Breast epithelium (tissue), 4 donors: ENCODE measurements at regions not wholly inside any gene's neighbourhood (a gene's known extent, or its start where the extent isn't known, plus 50 kb on each side); places are given as distances from the start of the nearest gene placed in this dataset.
A peak's percentile ranks its signal among the peaks of the same experiment; 100 is the strongest.

Source experiments
- DNase-seq, 2 donors: peaks; one replicate each; pipeline ENCODE4 v3.0.0-alpha.2; 2019; ENCODE audit warnings: low spot score in 2 of 2
- H3K27ac ChIP-seq, 2 donors: fragments of 200-600 bp; sonication (generic) in 1 of 2; one replicate each; pipeline ENCODE4 v1.5.1; 2016 to 2019; ENCODE audit warnings: mild to moderate bottlenecking in 1 of 2
- H3K27me3 ChIP-seq, 2 donors: fragments of 200-600 bp; sonication (generic) in 1 of 2; one replicate each; pipeline versions ENCODE4 v1.5.1 to v1.6.0; 2017 to 2019; ENCODE audit warnings: control low read depth in 1 of 2, mild to moderate bottlenecking in 1 of 2
- H3K36me3 ChIP-seq: fragments of 200-600 bp; one replicate; pipeline ENCODE4 v1.5.1; 2019
- H3K4me1 ChIP-seq, 2 donors: fragments of 200-600 bp; sonication (generic); one replicate each; pipeline ENCODE4 v1.5.1; 2016 to 2019; ENCODE audit warnings: control low read depth in 1 of 2
- H3K4me3 ChIP-seq, 3 donors: fragments of 200-600 bp; sonication (generic); 1 replicate in 2 of 3; 2 replicates in 1 of 3; pipeline ENCODE4 v1.5.1; 2016 to 2019; ENCODE audit warnings: mild to moderate bottlenecking in 3 of 3, moderate library complexity in 2 of 3
- H3K9me3 ChIP-seq, 2 donors: fragments of 200-600 bp; sonication (generic) in 1 of 2; one replicate each; pipeline ENCODE4 v1.5.1; 2016 to 2019; ENCODE audit warnings: control low read depth in 1 of 2
- CTCF ChIP-seq, 3 donors: fragments of 450-650 bp; IDR thresholded peaks; one replicate each; pipeline ENCODE4 v1.5.1; 2016 to 2017; ENCODE audit warnings: antibody characterized with exemption in 3 of 3, mild to moderate bottlenecking in 3 of 3, moderate library complexity in 3 of 3
- POLR2A ChIP-seq: fragments of 450-650 bp; IDR thresholded peaks from one replicate; pipeline ENCODE4 v1.6.1; 2016; ENCODE audit warnings: antibody characterized with exemption, mild to moderate bottlenecking, moderate library complexity
- POLR2AphosphoS5 ChIP-seq, 3 donors: sonication (generic); formaldehyde crosslinking; IDR thresholded peaks; one replicate each; pipeline ENCODE4 v1.6.1; 2017; ENCODE audit warnings: antibody characterized with exemption in 3 of 3
- intact Hi-C: fragments of 100-400 bp; cut with DNase I; formaldehyde crosslinking; loops from one replicate; pipeline ENCODE4 v1.15.1; 2023; ENCODE audit warnings: low total_unique reads

- intact Hi-C loops = no loop called here
- no peaks in the 10 kb centered on the region for H3K4me1 ChIP-seq
- no peaks in the 10 kb centered on the region for H3K27me3 ChIP-seq
- no peaks in the 10 kb centered on the region for H3K36me3 ChIP-seq
- DNase-seq = no peak
- TF ChIP-seq POLR2A (no peak), CTCF (IDR thresholded peaks at IDR 0.05) (peak in 1 of 3 donors; percentile 16), POLR2AphosphoS5 (IDR thresholded peaks at IDR 0.05) (no peak)
- no peak overlapping the region for H3K4me3 ChIP-seq
- no peaks in the 10 kb centered on the region for H3K9me3 ChIP-seq
- no peak overlapping the region for H3K27ac ChIP-seq
These were observed 133.0 kb upstream of the GSE1 start for GRCh38 chr16:85479972-85480726.

- no peaks in the 10 kb centered on the region for H3K36me3 ChIP-seq
- H3K27me3 ChIP-seq = no peaks in the 10 kb centered on the region
- no peaks in the 10 kb centered on the region for H3K9me3 ChIP-seq
- no peak for TF ChIP-seq POLR2AphosphoS5 (IDR thresholded peaks at IDR 0.05)
- no peak for TF ChIP-seq POLR2A
- no peak for TF ChIP-seq CTCF (IDR thresholded peaks at IDR 0.05)
- intact Hi-C loops = no loop called here
- DNase-seq = no peak
- no peaks in the 10 kb centered on the region for H3K4me1 ChIP-seq
- H3K27ac ChIP-seq = no peak overlapping the region
- H3K4me3 ChIP-seq = no peak overlapping the region
These were observed 132.4 kb upstream of the GSE1 start for GRCh38 chr16:85480727-85481101.

GRCh38 chr16:85481206-85481605 is 131.9 kb upstream of the GSE1 start:
- no peak for TF ChIP-seq POLR2AphosphoS5 (IDR thresholded peaks at IDR 0.05)
- TF ChIP-seq POLR2A = no peak
- no peak for TF ChIP-seq CTCF (IDR thresholded peaks at IDR 0.05)
- no peak overlapping the region for H3K27ac ChIP-seq
- no peak overlapping the region for H3K4me3 ChIP-seq
- no peaks in the 10 kb centered on the region for H3K36me3 ChIP-seq
- DNase-seq = no peak
- intact Hi-C loops = no loop called here
- no peaks in the 10 kb centered on the region for H3K9me3 ChIP-seq
- H3K27me3 ChIP-seq = no peaks in the 10 kb centered on the region
- H3K4me1 ChIP-seq = no peaks in the 10 kb centered on the region

GRCh38 chr16:85481738-85482137 is 131.4 kb upstream of the GSE1 start:
- no peaks in the 10 kb centered on the region for H3K9me3 ChIP-seq
- H3K36me3 ChIP-seq = no peaks in the 10 kb centered on the region
- H3K27me3 ChIP-seq = no peaks in the 10 kb centered on the region
- TF ChIP-seq POLR2A (no peak), CTCF (IDR thresholded peaks at IDR 0.05) (no peak), POLR2AphosphoS5 (IDR thresholded peaks at IDR 0.05) (no peak)
- DNase-seq = no peak
- H3K4me1 ChIP-seq = no peaks in the 10 kb centered on the region
- no peak overlapping the region for H3K27ac ChIP-seq
- intact Hi-C loops = no loop called here
- no peak overlapping the region for H3K4me3 ChIP-seq

GRCh38 chr16:85483424-85483823 is 129.7 kb upstream of the GSE1 start:
- Histone ChIP-seq H3K27ac (no peak overlapping the region), H3K9me3 (no peaks in the 10 kb centered on the region), H3K27me3 (no peaks in the 10 kb centered on the region), H3K36me3 (no peaks in the 10 kb centered on the region), H3K4me3 (no peak overlapping the region), H3K4me1 (no peaks in the 10 kb centered on the region)
- TF ChIP-seq POLR2A (no peak), POLR2AphosphoS5 (IDR thresholded peaks at IDR 0.05) (no peak), CTCF (IDR thresholded peaks at IDR 0.05) (no peak)
- DNase-seq = no peak
- intact Hi-C loops = no loop called here
